Transverse colon (tissue), 4 donors: ENCODE measurements at regions not wholly inside any gene's neighbourhood (a gene's known extent, or its start where the extent isn't known, plus 50 kb on each side); places are given as distances from the start of the nearest gene placed in this dataset.

Source experiments
- EP300 ChIP-seq: sonication (generic); formaldehyde crosslinking; IDR thresholded peaks from one replicate; pipeline ENCODE4 v1.6.1; 2017; ENCODE audit warnings: antibody characterized with exemption, low read depth
- POLR2A ChIP-seq: fragments of 450-650 bp; IDR thresholded peaks from one replicate; pipeline ENCODE4 v1.6.1; 2016; ENCODE audit warnings: antibody characterized with exemption, mild to moderate bottlenecking, moderate library complexity
- POLR2AphosphoS5 ChIP-seq, 3 donors: sonication (generic); formaldehyde crosslinking; IDR thresholded peaks; one replicate each; pipeline ENCODE4 v1.6.1; 2016; ENCODE audit warnings: antibody characterized with exemption in 3 of 3
- TF ChIP-seq, protein P1 (sequence below), 5 experiments: fragments of 200-600 bp in 3 of 5; fragments of 450-650 bp in 2 of 5; sonication (generic) in 3 of 5; IDR thresholded peaks; 1 replicate in 2 of 5; 2 replicates in 3 of 5; pipeline ENCODE4 v1.5.1; 2016 to 2017; ENCODE audit warnings: antibody characterized with exemption in 5 of 5, inconsistent platforms in 3 of 5, mild to moderate bottlenecking in 2 of 5, moderate library complexity in 1 of 5

DNA sequence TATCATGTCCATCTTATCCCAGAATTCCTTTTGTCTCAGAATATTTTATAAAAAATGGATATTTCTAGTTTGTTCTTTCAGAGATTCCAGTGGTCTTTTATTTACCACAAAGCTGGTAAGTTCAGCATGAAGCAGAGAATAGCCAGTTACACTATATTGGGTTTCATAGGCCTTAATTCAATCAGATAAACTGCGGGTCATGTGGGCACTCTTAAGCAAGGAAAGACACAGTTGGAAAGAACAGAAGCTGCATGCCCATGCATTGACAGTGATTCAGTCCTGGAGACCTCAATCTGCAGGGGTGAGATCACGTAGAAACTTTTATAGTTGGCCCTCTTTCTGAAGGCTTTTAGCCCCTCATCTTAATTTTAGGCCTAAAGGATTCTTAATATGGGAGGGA is 281.3 kb upstream of the IGFBP3 start:
- no peak for TF ChIP-seq POLR2A
- TF ChIP-seq, protein P1, sequence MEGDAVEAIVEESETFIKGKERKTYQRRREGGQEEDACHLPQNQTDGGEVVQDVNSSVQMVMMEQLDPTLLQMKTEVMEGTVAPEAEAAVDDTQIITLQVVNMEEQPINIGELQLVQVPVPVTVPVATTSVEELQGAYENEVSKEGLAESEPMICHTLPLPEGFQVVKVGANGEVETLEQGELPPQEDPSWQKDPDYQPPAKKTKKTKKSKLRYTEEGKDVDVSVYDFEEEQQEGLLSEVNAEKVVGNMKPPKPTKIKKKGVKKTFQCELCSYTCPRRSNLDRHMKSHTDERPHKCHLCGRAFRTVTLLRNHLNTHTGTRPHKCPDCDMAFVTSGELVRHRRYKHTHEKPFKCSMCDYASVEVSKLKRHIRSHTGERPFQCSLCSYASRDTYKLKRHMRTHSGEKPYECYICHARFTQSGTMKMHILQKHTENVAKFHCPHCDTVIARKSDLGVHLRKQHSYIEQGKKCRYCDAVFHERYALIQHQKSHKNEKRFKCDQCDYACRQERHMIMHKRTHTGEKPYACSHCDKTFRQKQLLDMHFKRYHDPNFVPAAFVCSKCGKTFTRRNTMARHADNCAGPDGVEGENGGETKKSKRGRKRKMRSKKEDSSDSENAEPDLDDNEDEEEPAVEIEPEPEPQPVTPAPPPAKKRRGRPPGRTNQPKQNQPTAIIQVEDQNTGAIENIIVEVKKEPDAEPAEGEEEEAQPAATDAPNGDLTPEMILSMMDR (IDR thresholded peaks at IDR 0.05), result no peak
- TF ChIP-seq POLR2AphosphoS5 (IDR thresholded peaks at IDR 0.05), result no peak
- TF ChIP-seq EP300, result no peak
